ENCODE measurements at regions not wholly inside any gene's neighbourhood (a gene's known extent, or its start where the extent isn't known, plus 50 kb on each side); places are given as distances from the start of the nearest gene placed in this dataset.
"Not testable (repeated sequence)": the region's sequence is repeated elsewhere in the genome, so short reads cannot be mapped to it uniquely, and the experiment has no call there.

- DNase-seq: not testable (repeated sequence)
Measured at GRCh38 chr1:60913708-60914107, 168.7 kb upstream of the NFIA start.

- DNase-seq: no peak
Measured at GRCh38 chr1:60913039-60913438, 169.3 kb upstream of the NFIA start.

- DNase-seq: no peak
Measured at GRCh38 chr1:60911966-60912697, 170.2 kb upstream of the NFIA start.

- no peak for DNase-seq
Measured at GRCh38 chr1:60908159-60908558, 174.2 kb upstream of the NFIA start.

- no peak for DNase-seq
Measured at GRCh38 chr1:60906526-60906925, 175.8 kb upstream of the NFIA start.

GRCh38 chr1:60906039-60906438 lies 176.3 kb upstream of the NFIA start:
- DNase-seq: no peak

- DNase-seq: no peak
Measured at GRCh38 chr1:60904099-60904851, 178.1 kb upstream of the NFIA start.

- no peak for DNase-seq
Measured at GRCh38 chr1:60903591-60903990, 178.8 kb upstream of the NFIA start.

- DNase-seq: no peak
Measured at GRCh38 chr1:60899464-60899863, 182.9 kb upstream of the NFIA start.

- DNase-seq: no peak
Measured at GRCh38 chr1:60898987-60899386, 183.4 kb upstream of the NFIA start.

- DNase-seq: no peak
Measured at GRCh38 chr1:60898413-60898812, 183.9 kb upstream of the NFIA start.

GRCh38 chr1:60896701-60897363 lies 185.5 kb upstream of the NFIA start:
- DNase-seq: no peak

- no peak for DNase-seq
Measured at GRCh38 chr1:60895701-60896100, 186.7 kb upstream of the NFIA start.

GRCh38 chr1:60895252-60895651 lies 187.1 kb upstream of the NFIA start:
- DNase-seq: no peak

- no peak for DNase-seq
Measured at GRCh38 chr1:60894741-60895140, 187.6 kb upstream of the NFIA start.

GRCh38 chr1:60894130-60894529 lies 188.2 kb upstream of the NFIA start:
- DNase-seq: no peak

- no peak for DNase-seq
Measured at GRCh38 chr1:60893136-60893930, 189.0 kb upstream of the NFIA start.

- no peak for DNase-seq
Measured at GRCh38 chr1:60891765-60892164, 190.6 kb upstream of the NFIA start.

GRCh38 chr1:60891281-60891680 lies 191.1 kb upstream of the NFIA start:
- no peak for DNase-seq

GRCh38 chr1:60890664-60891063 lies 191.7 kb upstream of the NFIA start:
- DNase-seq: no peak

- DNase-seq: no peak
Measured at GRCh38 chr1:60889709-60890108, 192.7 kb upstream of the NFIA start.

- no peak for DNase-seq
Measured at GRCh38 chr1:60888126-60888525, 194.2 kb upstream of the NFIA start.

GRCh38 chr1:60886793-60887331 lies 195.5 kb upstream of the NFIA start:
- DNase-seq: no peak

Data from activated CD4-positive, alpha-beta T cell treated with anti-CD3 and anti-CD28 coated beads, Interleukin-2, amount 50 U/mL, for 1 hour (primary cell).